Activated gamma-delta T cell (primary cell): ENCODE measurements at regions not wholly inside any gene's neighbourhood (a gene's known extent, or its start where the extent isn't known, plus 50 kb on each side); places are given as distances from the start of the nearest gene placed in this dataset.
"Not testable (repeated sequence)": the region's sequence is repeated elsewhere in the genome, so short reads cannot be mapped to it uniquely, and the experiment has no call there.

Experiments
- DNase-seq: peaks from one replicate; lab custom pipeline; 2025; lab: John Stamatoyannopoulos, UW

GRCh38 chr5:108696951-108697715, 50.6 kb upstream of the FER start:
- no peak for DNase-seq

DNA sequence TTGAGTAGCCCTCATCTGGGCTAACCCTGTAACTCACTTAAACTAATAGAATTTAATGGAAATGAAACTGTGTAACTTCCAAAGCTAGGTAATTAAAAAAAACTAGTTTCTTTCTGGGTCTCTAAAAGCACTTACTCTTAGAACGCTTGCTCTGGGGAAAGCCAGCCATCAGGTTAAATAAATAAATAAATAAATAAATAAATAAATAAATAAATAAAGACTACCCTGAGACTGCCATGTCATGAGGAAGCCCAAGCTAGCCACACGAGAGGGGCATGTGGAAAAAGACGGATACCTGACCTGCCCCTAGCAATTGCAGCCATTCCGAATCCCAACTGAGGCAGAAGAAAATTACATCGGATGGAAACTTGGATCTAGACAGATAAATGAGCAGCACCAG, 51.3 kb upstream of the FER start:
- no peak for DNase-seq

DNA sequence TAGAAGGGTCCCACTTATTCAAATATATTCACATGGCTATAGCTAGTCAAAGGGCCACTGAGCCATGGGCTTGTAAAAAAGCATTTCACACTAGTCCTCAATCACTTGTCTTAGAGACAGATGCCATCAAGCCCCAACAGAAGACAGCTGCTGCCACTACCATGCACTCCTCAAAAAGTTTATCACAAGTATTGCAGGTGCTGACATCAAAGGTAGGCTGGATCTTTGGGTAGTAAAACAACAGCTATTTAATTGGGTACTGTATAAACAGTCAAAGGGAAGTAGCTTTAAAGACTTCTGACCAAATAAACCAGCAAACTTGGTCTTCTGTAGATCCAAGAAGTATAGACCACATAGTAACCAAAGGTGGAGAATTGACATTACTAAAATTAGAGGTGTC, 59.2 kb upstream of the FER start:
- DNase-seq: no peak

DNA sequence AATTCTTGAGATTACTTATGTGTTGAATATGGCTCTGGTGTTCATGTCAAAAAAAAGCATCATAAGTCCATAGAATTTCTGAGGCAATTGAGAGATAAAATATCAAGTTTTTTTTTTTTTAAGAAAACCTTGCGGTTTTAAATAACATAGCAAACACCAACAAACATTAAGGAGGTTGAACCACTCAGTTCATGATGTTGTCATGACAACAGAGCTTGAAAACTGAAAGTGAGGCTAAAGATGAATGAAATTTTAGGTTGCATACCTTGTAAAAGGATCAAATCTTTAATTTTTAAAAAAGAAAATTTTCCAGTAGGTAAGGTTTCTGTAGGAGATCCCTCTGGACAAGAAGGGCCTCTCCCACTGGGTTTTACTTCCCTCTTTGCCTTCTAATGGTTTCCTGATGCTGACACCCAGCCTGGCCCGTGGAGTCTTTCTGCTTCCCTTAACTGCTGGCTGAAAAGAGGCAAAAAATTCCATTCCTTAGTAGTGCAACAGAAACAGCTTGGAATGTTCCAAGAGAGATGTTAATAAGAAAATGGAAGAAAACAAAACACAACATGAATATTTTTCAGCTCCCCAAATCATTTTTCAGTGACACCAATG, 60.0 kb upstream of the FER start:
- no peak for DNase-seq

DNA sequence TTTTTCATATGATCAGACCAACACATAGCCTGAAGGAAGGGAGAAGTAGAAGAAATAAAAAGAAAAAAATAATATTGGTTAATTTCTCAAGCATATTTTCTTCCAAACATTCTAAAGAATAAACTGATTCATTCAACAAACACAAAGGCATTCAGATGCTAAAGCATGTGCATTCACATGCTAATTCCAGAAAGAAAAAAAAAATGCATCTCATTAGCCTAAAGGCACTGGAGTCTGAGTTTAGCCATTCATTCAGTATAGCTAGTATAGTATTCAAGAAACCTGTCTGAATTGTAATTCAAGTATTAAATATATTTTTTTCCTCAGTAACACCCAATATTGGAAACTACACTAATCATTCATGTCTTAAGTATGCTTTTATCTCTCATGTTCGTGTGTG, 61.0 kb upstream of the FER start:
- no peak for DNase-seq

DNA sequence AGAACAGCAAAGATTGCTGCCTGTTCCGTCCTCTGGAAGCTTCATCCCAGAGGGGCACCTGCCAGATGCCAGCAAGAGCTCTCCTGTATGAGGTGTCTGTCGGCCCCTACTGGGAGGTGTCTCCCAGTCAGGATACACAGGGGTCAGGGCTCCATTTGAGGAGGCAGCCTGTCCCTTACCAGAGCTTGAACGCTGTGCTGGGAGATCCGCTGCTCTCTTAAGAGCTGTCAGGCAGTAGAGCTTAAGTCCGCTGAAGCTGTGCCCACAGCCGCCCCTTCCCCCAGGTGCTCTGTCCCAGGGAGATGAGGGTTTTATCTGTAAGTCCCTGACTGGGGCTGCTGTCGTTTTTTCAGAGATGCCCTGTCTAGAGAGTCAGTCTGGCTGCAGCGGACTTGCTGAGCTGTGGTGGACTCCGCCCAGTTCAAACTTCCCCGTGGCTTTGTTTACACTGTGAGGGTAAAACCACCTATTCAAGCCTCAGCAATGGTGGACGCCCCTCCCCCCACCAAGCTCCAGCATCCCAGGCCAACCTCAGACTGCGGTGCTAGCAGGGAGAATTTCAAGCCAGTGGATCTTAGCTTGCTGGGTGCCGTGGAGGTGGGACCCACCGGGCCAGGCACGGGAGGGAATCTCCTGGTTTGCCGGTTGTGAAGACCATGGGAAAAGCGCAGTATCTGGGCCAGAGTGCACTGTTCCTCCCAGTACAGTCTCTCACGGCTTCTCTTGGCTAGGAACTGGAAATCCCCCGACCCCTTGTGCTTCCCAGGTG, 62.1 kb upstream of the FER start:
- DNase-seq: not testable (repeated sequence)

GRCh38 chr5:108681079-108681921, 66.4 kb upstream of the FER start:
- DNase-seq: no peak

GRCh38 chr5:108678091-108678490, 69.6 kb upstream of the FER start:
- DNase-seq: no peak

- no peak for DNase-seq
These were observed 72.0 kb upstream of the FER start for GRCh38 chr5:108675736-108676135.

GRCh38 chr5:108672639-108673038, 75.1 kb upstream of the FER start:
- DNase-seq: no peak

GRCh38 chr5:108670591-108671289, 77.0 kb upstream of the FER start:
- DNase-seq: no peak

DNA sequence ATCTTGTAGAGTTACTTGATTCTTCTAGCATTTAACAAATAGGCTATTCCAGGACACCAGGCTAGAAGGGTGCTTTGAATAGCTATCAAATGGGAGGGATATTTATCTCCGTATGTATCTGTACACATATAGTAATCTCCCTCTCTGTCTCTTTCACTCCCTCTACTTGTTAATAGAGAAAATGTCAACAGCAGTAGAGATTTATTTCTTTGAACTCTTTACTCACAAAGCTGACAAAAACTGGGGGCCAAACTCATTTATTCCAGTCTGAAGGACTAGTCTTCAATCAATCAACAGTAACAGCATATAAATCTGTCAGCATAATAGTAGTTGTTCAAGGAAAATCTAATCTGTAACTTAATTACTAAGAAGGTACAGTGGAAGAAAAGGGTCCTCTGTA, 78.2 kb upstream of the FER start:
- no peak for DNase-seq

GRCh38 chr5:108661590-108662219, 86.0 kb upstream of the FER start:
- DNase-seq: no peak

- no peak for DNase-seq
These were observed 86.7 kb upstream of the FER start for GRCh38 chr5:108661024-108661423.

- no peak for DNase-seq
These were observed 87.4 kb upstream of the FER start for GRCh38 chr5:108660291-108660690.

DNA sequence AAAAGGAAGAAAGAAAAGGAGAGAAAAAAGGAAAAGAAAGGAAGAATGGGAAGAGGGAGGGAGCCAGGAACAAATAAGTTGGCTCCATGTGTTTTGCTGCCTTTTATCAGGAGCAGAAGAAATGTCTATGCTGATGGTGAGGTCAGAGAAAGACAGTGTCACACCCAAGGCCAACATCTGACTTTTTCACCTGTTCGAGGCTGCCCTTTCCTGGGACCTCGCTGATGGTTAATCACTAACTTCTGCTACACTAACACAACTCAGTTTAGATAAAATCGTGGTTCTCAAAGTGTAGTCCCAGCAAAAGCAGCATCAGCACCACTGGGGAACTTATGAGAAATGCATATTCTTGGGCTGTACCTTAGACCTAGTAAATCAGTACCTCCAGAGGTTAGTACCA, 88.2 kb upstream of the FER start:
- no peak for DNase-seq

GRCh38 chr5:108655750-108656450, 91.8 kb upstream of the FER start:
- DNase-seq: no peak

- no peak for DNase-seq
These were observed 93.6 kb upstream of the FER start for GRCh38 chr5:108654051-108654450.

- no peak for DNase-seq
These were observed 94.5 kb upstream of the FER start for GRCh38 chr5:108653201-108653600.

DNA sequence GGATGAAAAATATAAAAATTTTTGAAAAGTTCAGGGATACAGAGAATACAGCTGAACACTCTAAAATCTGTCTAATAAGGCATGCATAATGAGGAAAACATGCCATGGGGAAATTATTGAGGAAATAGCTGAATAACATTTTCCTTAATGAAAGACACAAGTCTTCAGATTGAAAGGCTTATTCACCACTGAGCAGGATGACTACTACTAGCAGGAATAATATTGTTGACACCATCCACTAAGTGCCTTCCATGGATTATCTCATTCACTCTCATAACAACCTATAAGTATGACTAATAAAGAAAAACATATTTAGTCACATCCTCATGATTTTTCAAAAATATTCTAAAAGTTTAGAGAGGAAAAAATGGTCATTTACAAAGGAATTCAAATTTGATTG, 96.7 kb upstream of the FER start:
- no peak for DNase-seq
